H1 (cell line): ENCODE measurements at regions not wholly inside any gene's neighbourhood (a gene's known extent, or its start where the extent isn't known, plus 50 kb on each side); places are given as distances from the start of the nearest gene placed in this dataset.

Experiments
- CTCF ChIA-PET: fragments of 300-600 bp; sonication (Branson Sonifier 250); formaldehyde crosslinking; loops from one replicate; lab custom pipeline; 2021; ENCODE audit not compliant: partially characterized antibody; lab: Charles Lee
- POLR2A ChIA-PET: fragments of 300-600 bp; sonication (Branson Sonifier 250); formaldehyde crosslinking; loops from one replicate; lab custom pipeline; 2021; ENCODE audit warnings: inconsistent platforms; ENCODE audit not compliant: partially characterized antibody; lab: Charles Lee
- DNase-seq, 2 experiments: peaks; one replicate each; pipeline versions ENCODE4 v3.0.0 to v3.0.0-alpha.2; 2010 to 2022; ENCODE audit warnings: low spot score in 2 of 2, low read depth in 1 of 2, mixed read lengths in 1 of 2
- FAIRE-seq: peaks from 2 replicates; lab custom pipeline; 2011; peaks lifted over from hg19 to GRCh38; lab: Jason Lieb, UNC
- H2AFZ ChIP-seq: 2 replicates; pipeline ENCODE4 v1.8.1; 2012; ENCODE audit warnings: low read length, inconsistent platforms
- H2AK5ac ChIP-seq: 2 replicates; pipeline ENCODE4 v1.6.1; 2013; ENCODE audit warnings: low read depth, low read length
- H2BK120ac ChIP-seq: replicated peaks from 2 replicates; pipeline ENCODE3; 2013; ENCODE audit warnings: low read depth, low read length, inconsistent platforms
- H2BK12ac ChIP-seq: 2 replicates; pipeline ENCODE4 v1.6.1; 2013; ENCODE audit warnings: low read depth, low read length
- H2BK15ac ChIP-seq: 2 replicates; pipeline ENCODE4 v1.6.1; 2013; ENCODE audit warnings: low read length
- H2BK20ac ChIP-seq: 2 replicates; pipeline ENCODE4 v1.6.1; 2013; ENCODE audit warnings: low read length
- H2BK5ac ChIP-seq: 2 replicates; pipeline ENCODE4 v1.6.1; 2013; ENCODE audit warnings: low read depth, low read length
- H3K14ac ChIP-seq: 2 replicates; pipeline ENCODE4 v1.6.1; 2013; ENCODE audit warnings: inconsistent platforms; ENCODE audit not compliant: insufficient read length
- H3K18ac ChIP-seq: 2 replicates; pipeline ENCODE4 v1.6.1; 2013; ENCODE audit warnings: low read length; ENCODE audit errors: extremely low read depth
- H3K23ac ChIP-seq: 2 replicates; pipeline ENCODE4 v1.6.1; 2013; ENCODE audit warnings: inconsistent platforms; ENCODE audit not compliant: insufficient read length
- H3K23me2 ChIP-seq: 2 replicates; pipeline ENCODE4 v1.6.1; 2013; ENCODE audit warnings: low read depth, low read length
- H3K27ac ChIP-seq: 2 replicates; pipeline ENCODE4 v1.6.1; 2011; ENCODE audit warnings: low read depth, low read length, inconsistent platforms
- H3K27me3 ChIP-seq, 4 experiments: replicated peaks in 1 of 4; 1 replicate in 1 of 4; 2 replicates in 3 of 4; pipeline versions ENCODE4 v1.6.1 to v1.8.1; 2011 to 2013; ENCODE audit warnings: low read length in 3 of 4, mild to moderate bottlenecking in 3 of 4, inconsistent platforms in 2 of 4, mixed read lengths in 2 of 4, moderate library complexity in 1 of 4; ENCODE audit not compliant: control insufficient read depth in 3 of 4, insufficient read depth in 3 of 4; ENCODE audit errors: extremely low read depth in 1 of 4
- H3K36me3 ChIP-seq, 4 experiments: 2 replicates each; pipeline versions ENCODE4 v1.6.1 to v1.8.1; 2011 to 2013; ENCODE audit warnings: mild to moderate bottlenecking in 4 of 4, low read length in 3 of 4, moderate library complexity in 2 of 4, control low read depth in 1 of 4, inconsistent platforms in 1 of 4; ENCODE audit not compliant: insufficient read depth in 4 of 4, control insufficient read depth in 2 of 4
- H3K4ac ChIP-seq: replicated peaks from 2 replicates; pipeline ENCODE3; 2013; ENCODE audit warnings: low read length, low read depth, mixed read lengths, inconsistent platforms; ENCODE audit not compliant: insufficient read length
- H3K4me1 ChIP-seq, 4 experiments: replicated peaks in 1 of 4; 1 replicate in 1 of 4; 2 replicates in 3 of 4; pipeline versions ENCODE4 v1.6.1 to v1.8.1; 2011 to 2013; ENCODE audit warnings: low read length in 3 of 4, inconsistent platforms in 2 of 4, mixed read lengths in 1 of 4; ENCODE audit not compliant: insufficient read depth in 4 of 4, control insufficient read depth in 3 of 4
- H3K4me2 ChIP-seq, 2 experiments: 2 replicates each; pipeline versions ENCODE4 v1.6.1 to v1.8.1; 2011 to 2013; ENCODE audit warnings: low read depth in 2 of 2, low read length in 2 of 2, control low read depth in 1 of 2, inconsistent platforms in 1 of 2, mild to moderate bottlenecking in 1 of 2; ENCODE audit not compliant: insufficient read depth in 1 of 2
- H3K4me3 ChIP-seq, 4 experiments: fragments of 200-600, 300-600 bp in 1 of 4; sonication (generic), shearing (Covaris generic), sonication (Bioruptor Twin) in 1 of 4; 2 replicates each; pipeline versions ENCODE4 v1.5.1 to v1.8.1; 2011 to 2016; ENCODE audit warnings: low read length in 4 of 4, low read depth in 3 of 4, control low read depth in 2 of 4, inconsistent platforms in 2 of 4, mild to moderate bottlenecking in 2 of 4, mixed read lengths in 1 of 4, moderate library complexity in 1 of 4; ENCODE audit not compliant: insufficient read depth in 2 of 4; ENCODE audit errors: extremely low read depth in 1 of 4
- H3K56ac ChIP-seq: replicated peaks from 2 replicates; pipeline ENCODE3; 2013; ENCODE audit warnings: low read depth, mild to moderate bottlenecking, mixed read lengths, low read length, inconsistent platforms; ENCODE audit not compliant: insufficient read length
- H3K79me1 ChIP-seq: 2 replicates; pipeline ENCODE4 v1.6.1; 2013; ENCODE audit warnings: low read depth, low read length, control low read depth
- H3K79me2 ChIP-seq, 2 experiments: 2 replicates each; pipeline versions ENCODE4 v1.6.1 to v1.8.1; 2012 to 2013; ENCODE audit warnings: low read length in 2 of 2, mild to moderate bottlenecking in 2 of 2, inconsistent platforms in 1 of 2; ENCODE audit not compliant: insufficient read depth in 2 of 2, control insufficient read depth in 1 of 2
- H3K9ac ChIP-seq, 4 experiments: replicated peaks in 1 of 4; 1 replicate in 1 of 4; 2 replicates in 3 of 4; pipeline versions ENCODE4 v1.6.1 to v1.8.1; 2011 to 2013; ENCODE audit warnings: low read depth in 3 of 4, low read length in 3 of 4, control low read depth in 2 of 4, mild to moderate bottlenecking in 2 of 4, moderate library complexity in 2 of 4, inconsistent platforms in 1 of 4; ENCODE audit errors: extremely low read depth in 1 of 4
- H3K9me3 ChIP-seq, 2 experiments: 2 replicates each; pipeline versions ENCODE4 v1.6.1 to v1.8.1; 2012 to 2013; ENCODE audit warnings: mild to moderate bottlenecking in 2 of 2, moderate library complexity in 2 of 2, control low read depth in 1 of 2, inconsistent platforms in 1 of 2, low read depth in 1 of 2, low read length in 1 of 2, mixed read lengths in 1 of 2; ENCODE audit not compliant: insufficient read depth in 2 of 2
- H4K20me1 ChIP-seq, 2 experiments: replicated peaks in 1 of 2; 2 replicates each; pipeline versions ENCODE3 to v1.8.1; 2011 to 2013; ENCODE audit warnings: inconsistent platforms in 2 of 2, low read length in 2 of 2, mild to moderate bottlenecking in 1 of 2; ENCODE audit not compliant: insufficient read depth in 2 of 2, control insufficient read depth in 1 of 2
- H4K5ac ChIP-seq: 2 replicates; pipeline ENCODE4 v1.6.1; 2013; ENCODE audit warnings: low read length, low read depth, mixed read lengths, inconsistent platforms; ENCODE audit not compliant: insufficient read length
- H4K8ac ChIP-seq: 2 replicates; pipeline ENCODE4 v1.8.0; 2013; ENCODE audit warnings: mild to moderate bottlenecking, moderate library complexity, low read length, inconsistent platforms; ENCODE audit not compliant: insufficient read depth; ENCODE audit errors: extremely low read depth
- H4K91ac ChIP-seq: replicated peaks from 2 replicates; pipeline ENCODE3; 2013; ENCODE audit warnings: low read length, mixed read lengths, inconsistent platforms; ENCODE audit not compliant: insufficient read length
- ASH2L ChIP-seq: fragments of 200-600, 300-600 bp; sonication (generic); IDR thresholded peaks from one replicate; pipeline ENCODE4 v1.7.1; 2017; ENCODE audit warnings: low read length
- WGBS, 2 experiments: shearing (Covaris generic) in 1 of 2; methylation state at CpG; one replicate each; pipeline versions ENCODE4 v1.1.6 to v1.1.7; 2013 to 2015; ENCODE audit warnings: low lambda C conversion rate in 2 of 2, mixed read lengths in 2 of 2, inconsistent platforms in 1 of 2, low coverage in 1 of 2, missing lambda C conversion rate in 1 of 2; ENCODE audit not compliant: insufficient replicate concordance in 2 of 2, insufficient coverage in 1 of 2, insufficient read length in 1 of 2; ENCODE audit errors: extremely low coverage in 1 of 2, missing lambda C conversion rate in 1 of 2; 5-methylcytosine and 5-hydroxymethylcytosine counted together

DNA sequence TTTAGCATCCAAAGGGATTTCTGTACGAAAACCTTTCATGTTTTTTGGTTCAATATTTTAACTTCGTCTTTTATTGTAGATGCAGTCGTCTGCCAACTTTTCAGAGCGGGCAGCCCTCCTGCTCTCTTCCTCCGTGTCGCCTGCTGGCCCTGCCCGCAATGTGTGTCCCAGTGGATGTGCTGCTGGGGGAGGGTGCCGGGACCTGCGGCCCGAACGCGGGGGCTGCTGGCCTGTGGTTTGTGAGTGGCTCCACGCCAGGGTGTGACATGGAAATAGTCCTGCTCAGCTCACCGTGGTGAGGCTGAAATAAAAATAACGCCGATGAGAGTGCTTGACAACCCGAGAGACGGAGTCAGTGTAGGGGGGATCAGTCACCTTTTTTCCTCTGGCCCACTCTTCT lies 59.7 kb upstream of the GRPEL1 start:
- H3K4me3 ChIP-seq: no peak overlapping the region
- no peak for TF ChIP-seq ASH2L

More for the DNA sequence above, 59.7 kb upstream of the GRPEL1 start:
- Histone ChIP-seq H3K36me3 (no peaks in the 10 kb centered on the region), H3K9me3 (no peaks in the 10 kb centered on the region), H2AFZ (no peak overlapping the region), H2BK12ac (no peak overlapping the region), H4K20me1 (peaks cover 0 to 14% of the 10 kb centered on the region in 2 experiments), H3K4me2 (no peak overlapping the region), H3K27me3 (peaks cover 0 to 4% (median 0%) of the 10 kb centered on the region in 4 experiments; a peak in 1 of 7 replicates), H2BK5ac (no peak overlapping the region), H2BK20ac (no peak overlapping the region), H3K23ac (no peak overlapping the region), H3K4ac (no peak overlapping the region), H3K27ac (no peak overlapping the region), H3K18ac (no peak overlapping the region), H3K9ac (no peak overlapping the region), H2BK15ac (no peak overlapping the region), H3K79me1 (no peaks in the 10 kb centered on the region; the same call in none of the 2 replicates), H4K8ac (no peak overlapping the region), H3K56ac (no peak overlapping the region), H4K91ac (no peak overlapping the region), H2BK120ac (no peak overlapping the region), H3K79me2 (no peaks in the 10 kb centered on the region), H4K5ac (no peak overlapping the region), H3K23me2 (peaks cover 16% of the 10 kb centered on the region), H3K4me1 (no peaks in the 10 kb centered on the region), H3K14ac (no peak overlapping the region), H2AK5ac (no peak overlapping the region)
- DNase-seq (no peak), FAIRE-seq (no peak)
- WGBS, 2 experiments: 87% methylated on average over 18 of the region's 18 CpGs; no CpG with 5 or more reads in 1 of the 2 experiments
- ChIA-PET POLR2A (no interaction called here), CTCF (interaction anchor here (0.9 to 1.4 kb wide), 5 partner anchors 8 to 62 kb away, joined by 3 to 5 read pairs (median 3); no protein-coding TSS in a partner anchor)
